ENCODE measurements at regions not wholly inside any gene's neighbourhood (a gene's known extent, or its start where the extent isn't known, plus 50 kb on each side); places are given as distances from the start of the nearest gene placed in this dataset.
A peak's percentile ranks its signal among the peaks of the same experiment; 100 is the strongest.

DNA sequence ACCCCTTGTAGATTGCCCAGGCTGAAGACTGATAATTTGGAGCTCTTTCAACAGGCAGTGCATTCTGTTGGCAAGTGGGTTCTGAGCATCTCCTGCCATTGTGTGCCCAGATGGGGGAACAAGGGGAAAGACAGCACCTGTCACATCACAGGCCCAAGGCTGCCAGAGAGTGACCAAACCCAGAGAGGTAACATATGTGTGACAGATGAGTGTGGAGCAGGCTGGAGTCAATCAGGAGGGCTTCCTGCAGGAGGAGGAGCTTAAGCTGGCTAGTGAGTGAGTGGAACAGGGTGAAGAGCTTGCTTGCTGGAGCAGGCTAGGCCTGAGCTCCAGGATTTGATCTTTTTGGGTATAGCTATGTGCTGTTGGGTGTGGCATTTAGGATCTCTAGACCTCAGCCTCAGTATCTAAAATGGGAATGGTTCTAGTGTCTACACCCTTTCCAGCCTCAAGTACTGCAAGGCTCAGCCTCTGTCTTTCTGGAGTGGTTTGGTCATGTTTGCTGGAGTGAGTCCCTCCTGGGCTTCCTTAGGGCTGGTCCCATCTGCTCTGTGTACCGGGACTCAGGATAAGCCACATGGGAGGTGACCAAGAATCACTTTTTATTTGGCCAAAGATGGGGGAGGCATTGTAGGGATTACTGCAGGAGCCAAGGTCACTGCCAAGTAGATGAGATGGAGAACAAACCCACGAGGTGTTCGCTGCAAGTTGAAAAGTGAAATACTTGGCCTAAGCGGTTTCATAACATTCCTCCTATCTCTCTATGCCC lies 152.4 kb upstream of the TSHZ3 start:
- Histone ChIP-seq H4K20me1 (replicated peaks in 1 of 2; ENCODE audit: control insufficient read depth in 1 of 2, insufficient read depth in 2 of 2, low read length in 2 of 2) (no peaks in the 10 kb centered on the region), H3K14ac (ENCODE audit: insufficient read length) (no peak overlapping the region), H2BK20ac (ENCODE audit: low read length) (no peak overlapping the region), H2BK5ac (ENCODE audit: low read depth, low read length) (no peak overlapping the region), H4K91ac (replicated peaks; ENCODE audit: insufficient read length, low read length) (no peak overlapping the region), H2BK12ac (ENCODE audit: low read depth, low read length) (no peak overlapping the region), H3K23me2 (ENCODE audit: low read depth, low read length) (no peaks in the 10 kb centered on the region), H3K56ac (replicated peaks; ENCODE audit: insufficient read length, low read depth, low read length) (no peak overlapping the region), H3K4me3 (ENCODE audit: extremely low read depth in 1 of 4, insufficient read depth in 2 of 4, low read depth in 3 of 4, low read length in 4 of 4) (no peak overlapping the region), H3K9ac (replicated peaks in 1 of 4; ENCODE audit: extremely low read depth in 1 of 4, low read depth in 3 of 4, low read length in 3 of 4) (no peak overlapping the region), H4K8ac (ENCODE audit: extremely low read depth, insufficient read depth, low read length) (no peak overlapping the region), H2AK5ac (ENCODE audit: low read depth, low read length) (no peak overlapping the region; the same call in 1 of the 2 replicates), H3K23ac (ENCODE audit: insufficient read length) (no peak overlapping the region), H3K36me3 (ENCODE audit: control insufficient read depth in 2 of 4, insufficient read depth in 4 of 4, low read length in 3 of 4) (no peaks in the 10 kb centered on the region), H3K4me2 (ENCODE audit: insufficient read depth in 1 of 2, low read depth in 2 of 2, low read length in 2 of 2) (no peak overlapping the region), H3K18ac (ENCODE audit: extremely low read depth, low read length) (no peak overlapping the region), H3K79me1 (ENCODE audit: low read depth, low read length) (no peaks in the 10 kb centered on the region), H3K79me2 (ENCODE audit: control insufficient read depth in 1 of 2, insufficient read depth in 2 of 2, low read length in 2 of 2) (no peaks in the 10 kb centered on the region), H3K27me3 (replicated peaks in 1 of 4; ENCODE audit: control insufficient read depth in 3 of 4, extremely low read depth in 1 of 4, insufficient read depth in 3 of 4, low read length in 3 of 4) (no peaks in the 10 kb centered on the region), H2BK120ac (replicated peaks; ENCODE audit: low read depth, low read length) (no peak overlapping the region), H3K9me3 (ENCODE audit: insufficient read depth in 2 of 2, low read depth in 1 of 2, low read length in 1 of 2) (no peaks in the 10 kb centered on the region), H3K27ac (ENCODE audit: low read depth, low read length) (no peak overlapping the region), H3K4me1 (replicated peaks in 1 of 4; ENCODE audit: control insufficient read depth in 3 of 4, insufficient read depth in 4 of 4, low read length in 3 of 4) (no peaks in the 10 kb centered on the region; a peak in 1 of 7 replicates), H4K5ac (ENCODE audit: insufficient read length, low read depth, low read length) (no peak overlapping the region), H2BK15ac (ENCODE audit: low read length) (no peak overlapping the region), H2AFZ (ENCODE audit: low read length) (no peak overlapping the region), H3K4ac (replicated peaks; ENCODE audit: insufficient read length, low read depth, low read length) (no peak overlapping the region)
- FAIRE-seq, result no peak
- peak in 1 of 2 experiments; percentile 19 for DNase-seq (ENCODE audit: low read depth in 1 of 2, low spot score in 2 of 2)
- 90% methylated on average over 4 of the region's 4 CpGs; no CpG with 5 or more reads in 1 of the 2 experiments for WGBS, 2 experiments (ENCODE audit: extremely low coverage in 1 of 2, insufficient coverage in 1 of 2, insufficient read length in 1 of 2, insufficient replicate concordance in 2 of 2, low coverage in 1 of 2, low lambda C conversion rate in 2 of 2, missing lambda C conversion rate in 1 of 2)
- CTCF ChIA-PET (ENCODE audit: partially characterized antibody), result interaction anchor here (0.8 to 1.5 kb wide), 4 partner anchors 9 to 163 kb away, joined by 3 read pairs; no protein-coding TSS in a partner anchor
- POLR2A ChIA-PET (ENCODE audit: partially characterized antibody), result no interaction called here
- TF ChIP-seq SRF (IDR thresholded peaks at IDR 0.05; ENCODE audit: low read depth, low read length) (no peak), SIX5 (IDR thresholded peaks at IDR 0.05; ENCODE audit: low read depth, low read length) (no peak), MAFK (IDR thresholded peaks at IDR 0.05; ENCODE audit: low read depth, low read length) (no peak)
